Activated naive CD8-positive, alpha-beta T cell (primary cell): ENCODE measurements at regions not wholly inside any gene's neighbourhood (a gene's known extent, or its start where the extent isn't known, plus 50 kb on each side); places are given as distances from the start of the nearest gene placed in this dataset.
"Not testable (repeated sequence)": the region's sequence is repeated elsewhere in the genome, so short reads cannot be mapped to it uniquely, and the experiment has no call there.

Source experiments
- H3K27ac Mint-ChIP-seq: one replicate; pipeline ENCODE4 v1.8.0; 2021; ENCODE audit warnings: mixed read lengths
- H3K27me3 Mint-ChIP-seq: one replicate; pipeline ENCODE4 v1.8.0; 2021; ENCODE audit warnings: mixed read lengths
- H3K36me3 Mint-ChIP-seq: one replicate; pipeline ENCODE4 v1.8.0; 2021; ENCODE audit warnings: mixed read lengths
- H3K4me1 Mint-ChIP-seq: one replicate; pipeline ENCODE4 v1.8.0; 2021; ENCODE audit warnings: low read depth, mixed read lengths
- H3K4me3 Mint-ChIP-seq: one replicate; pipeline ENCODE4 v1.8.0; 2021; ENCODE audit warnings: mild to moderate bottlenecking, mixed read lengths
- H3K9me3 Mint-ChIP-seq: one replicate; pipeline ENCODE4 v1.8.0; 2021; ENCODE audit warnings: low read depth, mixed read lengths

DNA sequence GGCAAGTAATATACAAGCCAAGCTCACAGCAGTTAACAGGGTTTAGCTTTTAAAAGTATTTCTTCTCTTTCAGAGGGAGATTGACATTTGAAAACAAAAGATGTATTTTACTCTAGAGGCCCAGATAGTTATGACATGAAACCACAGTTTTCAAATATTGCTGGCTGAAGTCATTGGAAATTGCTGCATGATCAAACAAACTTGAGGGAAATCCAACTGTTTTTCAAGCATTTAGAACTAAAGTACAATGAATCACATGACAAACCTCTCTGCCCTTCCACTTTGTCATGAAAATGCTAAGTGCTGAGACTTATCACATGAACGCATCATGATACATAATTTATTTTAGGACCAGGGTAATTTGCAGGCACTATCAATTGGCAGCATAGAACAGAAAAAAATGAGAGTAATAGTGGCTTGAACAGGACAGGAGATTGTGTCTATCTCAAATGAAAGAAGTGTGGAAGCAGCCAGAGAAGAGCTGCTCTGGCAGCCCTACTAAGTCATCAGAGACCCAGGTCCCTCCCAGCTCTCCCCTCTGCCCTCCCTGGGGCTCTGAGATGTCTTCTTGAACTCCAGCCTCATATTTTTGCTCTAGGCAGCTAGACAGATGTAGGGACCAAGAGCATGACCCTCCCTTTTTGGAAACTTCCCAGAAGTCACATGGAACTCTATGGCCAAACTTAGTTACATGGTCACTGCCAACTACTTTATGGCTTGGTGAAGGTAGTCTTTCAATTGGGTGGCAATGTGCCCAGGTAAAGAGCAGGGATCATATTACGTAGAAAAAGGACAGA lies 90.1 kb upstream of the PELI2 start:
- Mint-ChIP-seq H3K27ac (no peak overlapping the region), H3K27me3 (peaks cover 16% of the 10 kb centered on the region), H3K36me3 (no peaks in the 10 kb centered on the region)

DNA sequence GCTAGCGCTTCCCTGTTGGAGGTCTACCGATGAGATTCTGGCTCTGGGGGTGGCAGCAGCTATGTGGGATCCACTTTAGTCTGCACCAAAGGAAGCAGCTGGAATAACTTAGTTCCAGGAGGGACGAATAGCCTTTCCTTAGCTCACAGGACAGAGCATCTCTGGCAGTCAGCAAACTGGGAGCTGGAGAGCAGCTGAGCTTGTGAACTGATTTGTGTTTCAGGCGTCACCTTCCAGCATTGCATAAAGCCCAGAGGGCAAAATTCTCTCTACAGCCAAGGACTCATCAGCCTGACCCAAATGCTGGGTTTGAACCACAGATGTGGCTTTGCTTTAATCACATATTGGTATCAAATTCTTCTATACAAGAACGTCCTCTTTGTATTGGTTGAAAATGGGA lies 81.9 kb upstream of the PELI2 start:
- H3K27ac Mint-ChIP-seq, result no peak overlapping the region
- H3K9me3 Mint-ChIP-seq, result no peaks in the 10 kb centered on the region
- peaks cover 17% of the 10 kb centered on the region for H3K27me3 Mint-ChIP-seq
- H3K4me1 Mint-ChIP-seq, result no peaks in the 10 kb centered on the region
- H3K4me3 Mint-ChIP-seq, result no peak overlapping the region
- no peaks in the 10 kb centered on the region for H3K36me3 Mint-ChIP-seq

More for the DNA sequence above, 90.1 kb upstream of the PELI2 start:
- Mint-ChIP-seq H3K4me1 (no peaks in the 10 kb centered on the region), H3K4me3 (no peak overlapping the region), H3K9me3 (no peaks in the 10 kb centered on the region)

DNA sequence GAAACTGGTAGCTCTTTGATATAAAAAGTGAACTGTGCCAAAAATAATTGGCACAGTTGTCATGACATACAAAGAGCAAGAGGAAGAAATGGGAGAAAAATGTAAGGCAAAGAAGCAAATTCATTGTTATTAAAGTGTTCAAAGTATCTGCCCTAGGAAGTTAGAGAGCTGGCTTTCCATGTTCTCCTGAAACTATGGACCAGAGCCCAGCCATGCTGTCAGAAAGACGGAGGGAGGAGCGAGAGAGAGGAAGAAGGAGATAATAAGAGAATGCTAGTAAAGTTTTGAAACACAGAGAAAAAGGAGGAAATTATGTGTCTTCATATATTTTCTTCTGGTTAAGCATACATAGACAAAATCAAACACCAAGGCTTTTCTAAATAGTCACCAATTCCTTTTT lies 78.1 kb upstream of the PELI2 start:
- Mint-ChIP-seq H3K27me3 (peaks cover 18% of the 10 kb centered on the region), H3K9me3 (no peaks in the 10 kb centered on the region), H3K4me1 (no peaks in the 10 kb centered on the region), H3K4me3 (no peak overlapping the region), H3K36me3 (no peaks in the 10 kb centered on the region), H3K27ac (no peak overlapping the region)

GRCh38 chr14:56044196-56044595 lies 74.0 kb upstream of the PELI2 start:
- H3K4me1 Mint-ChIP-seq, result no peaks in the 10 kb centered on the region
- H3K4me3 Mint-ChIP-seq, result no peak overlapping the region
- H3K9me3 Mint-ChIP-seq, result no peaks in the 10 kb centered on the region

DNA sequence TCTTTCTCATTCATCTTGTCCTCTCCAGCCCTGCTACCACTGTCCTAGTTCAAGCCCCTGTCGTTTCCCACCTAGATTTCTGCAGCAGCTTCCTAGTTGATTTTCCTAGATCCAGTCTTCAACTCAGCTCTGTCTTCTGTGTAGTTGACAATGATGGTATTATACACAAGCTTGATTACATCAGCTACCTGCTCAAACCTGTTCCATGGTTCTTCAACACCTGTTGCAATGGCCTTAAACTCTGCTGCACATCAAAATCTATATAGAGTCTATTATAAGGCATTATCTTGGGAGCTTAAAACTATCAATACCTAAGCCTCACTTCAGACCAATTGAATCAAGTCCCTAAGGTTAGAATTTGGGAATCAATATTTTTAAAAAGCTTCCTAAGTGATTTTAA lies 71.7 kb upstream of the PELI2 start:
- Mint-ChIP-seq H3K9me3 (no peaks in the 10 kb centered on the region), H3K4me1 (no peaks in the 10 kb centered on the region), H3K36me3 (no peaks in the 10 kb centered on the region), H3K4me3 (no peak overlapping the region), H3K27ac (no peak overlapping the region), H3K27me3 (peaks cover 8% of the 10 kb centered on the region)

More at GRCh38 chr14:56044196-56044595, 74.0 kb upstream of the PELI2 start:
- no peak overlapping the region for H3K27ac Mint-ChIP-seq
- H3K27me3 Mint-ChIP-seq, result peaks cover 14% of the 10 kb centered on the region
- H3K36me3 Mint-ChIP-seq, result no peaks in the 10 kb centered on the region

GRCh38 chr14:56046996-56047395 lies 71.2 kb upstream of the PELI2 start:
- Mint-ChIP-seq H3K36me3 (no peaks in the 10 kb centered on the region), H3K4me1 (no peaks in the 10 kb centered on the region), H3K9me3 (no peaks in the 10 kb centered on the region), H3K27me3 (peaks cover 7% of the 10 kb centered on the region), H3K4me3 (no peak overlapping the region), H3K27ac (no peak overlapping the region)

DNA sequence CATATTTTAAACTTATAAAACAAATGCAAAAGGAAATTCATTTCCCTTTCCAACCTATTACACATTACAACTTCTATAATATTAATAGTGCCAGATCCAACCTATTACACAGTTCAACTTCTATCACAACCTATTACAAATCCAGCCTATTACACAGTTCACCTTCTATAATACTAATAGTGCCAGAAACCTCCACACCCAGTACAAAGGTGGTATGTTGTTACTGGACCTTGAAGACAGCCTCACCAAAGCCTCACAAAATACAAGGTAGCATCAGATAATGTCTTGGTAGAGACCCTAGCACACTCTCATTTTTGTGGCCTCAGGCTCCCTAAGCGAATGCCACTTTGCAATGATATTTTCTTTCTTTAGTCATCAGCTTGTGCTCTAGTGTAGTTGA lies 68.7 kb upstream of the PELI2 start:
- H3K27me3 Mint-ChIP-seq, result peaks cover under 1% of the 10 kb centered on the region
- H3K4me3 Mint-ChIP-seq, result no peak overlapping the region
- no peaks in the 10 kb centered on the region for H3K4me1 Mint-ChIP-seq
- H3K27ac Mint-ChIP-seq, result no peak overlapping the region
- H3K9me3 Mint-ChIP-seq, result no peaks in the 10 kb centered on the region
- H3K36me3 Mint-ChIP-seq, result no peaks in the 10 kb centered on the region

DNA sequence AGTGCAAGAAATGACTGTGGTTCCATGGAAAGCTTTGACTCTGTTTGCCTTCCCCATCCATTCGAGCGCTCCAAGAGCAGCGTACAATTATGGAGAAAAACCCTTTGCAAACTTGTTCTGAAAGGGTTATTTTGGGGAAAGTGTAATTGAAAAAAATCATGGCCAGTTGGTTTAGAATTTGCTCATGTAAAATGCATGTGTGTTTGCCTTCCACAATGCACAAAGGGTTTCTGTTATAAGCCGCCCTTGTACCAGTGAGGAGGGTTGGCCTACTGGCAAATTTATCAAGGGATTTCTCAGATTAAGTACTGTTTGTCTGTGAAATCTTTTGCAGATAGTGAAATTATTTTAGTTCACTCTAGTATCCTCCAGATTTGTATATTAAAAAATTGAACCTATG lies 62.7 kb upstream of the PELI2 start:
- H3K4me3 Mint-ChIP-seq, result no peak overlapping the region
- H3K27me3 Mint-ChIP-seq, result peaks cover 9% of the 10 kb centered on the region
- no peaks in the 10 kb centered on the region for H3K36me3 Mint-ChIP-seq
- no peaks in the 10 kb centered on the region for H3K9me3 Mint-ChIP-seq
- no peak overlapping the region for H3K27ac Mint-ChIP-seq
- H3K4me1 Mint-ChIP-seq, result no peaks in the 10 kb centered on the region

- H3K9me3 Mint-ChIP-seq, result no peaks in the 10 kb centered on the region
- H3K4me3 Mint-ChIP-seq, result no peak overlapping the region
- H3K27ac Mint-ChIP-seq, result no peak overlapping the region
- H3K27me3 Mint-ChIP-seq, result peaks cover 12% of the 10 kb centered on the region
- no peaks in the 10 kb centered on the region for H3K36me3 Mint-ChIP-seq
- no peaks in the 10 kb centered on the region for H3K4me1 Mint-ChIP-seq
These were observed 62.2 kb upstream of the PELI2 start for GRCh38 chr14:56056031-56056430.

DNA sequence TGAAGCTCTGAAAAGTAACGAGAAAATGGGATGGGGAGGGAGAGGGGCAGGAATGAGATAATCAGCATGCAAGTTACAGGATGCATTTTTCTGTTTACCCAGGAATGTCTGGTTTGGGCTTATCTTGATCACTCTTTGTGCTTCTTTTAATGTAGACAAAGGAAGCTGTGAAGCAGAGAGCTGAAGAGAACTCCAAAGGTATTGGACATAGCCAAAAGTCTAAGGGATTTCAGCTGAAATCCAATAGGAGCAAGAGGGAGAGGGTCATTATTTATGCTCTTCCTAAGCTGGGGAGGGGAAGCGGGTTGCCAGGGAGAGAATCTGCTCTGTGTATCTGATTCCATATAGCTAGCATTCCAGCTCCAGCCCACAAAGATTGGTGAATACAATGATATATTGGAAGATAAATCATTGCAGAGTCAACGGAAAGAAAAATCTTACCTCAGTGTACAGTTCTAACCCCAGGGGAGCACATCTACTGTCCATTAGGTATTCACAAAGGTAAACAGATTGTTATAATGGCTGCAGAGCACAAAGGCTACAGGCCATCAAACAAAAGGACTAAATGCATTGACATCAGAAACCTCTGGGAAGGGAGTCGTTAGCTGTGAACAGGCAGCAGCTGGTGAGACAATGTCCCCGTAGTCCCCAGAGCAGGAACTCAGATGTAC lies 61.0 kb upstream of the PELI2 start:
- Mint-ChIP-seq H3K36me3 (no peaks in the 10 kb centered on the region), H3K4me3 (no peak overlapping the region), H3K27me3 (peaks cover 14% of the 10 kb centered on the region), H3K9me3 (no peaks in the 10 kb centered on the region), H3K4me1 (no peaks in the 10 kb centered on the region), H3K27ac (no peak overlapping the region)

GRCh38 chr14:56057767-56058166 lies 60.4 kb upstream of the PELI2 start:
- no peak overlapping the region for H3K27ac Mint-ChIP-seq
- peaks cover 14% of the 10 kb centered on the region for H3K27me3 Mint-ChIP-seq
- no peaks in the 10 kb centered on the region for H3K9me3 Mint-ChIP-seq
- no peaks in the 10 kb centered on the region for H3K4me1 Mint-ChIP-seq
- no peak overlapping the region for H3K4me3 Mint-ChIP-seq
- no peaks in the 10 kb centered on the region for H3K36me3 Mint-ChIP-seq

DNA sequence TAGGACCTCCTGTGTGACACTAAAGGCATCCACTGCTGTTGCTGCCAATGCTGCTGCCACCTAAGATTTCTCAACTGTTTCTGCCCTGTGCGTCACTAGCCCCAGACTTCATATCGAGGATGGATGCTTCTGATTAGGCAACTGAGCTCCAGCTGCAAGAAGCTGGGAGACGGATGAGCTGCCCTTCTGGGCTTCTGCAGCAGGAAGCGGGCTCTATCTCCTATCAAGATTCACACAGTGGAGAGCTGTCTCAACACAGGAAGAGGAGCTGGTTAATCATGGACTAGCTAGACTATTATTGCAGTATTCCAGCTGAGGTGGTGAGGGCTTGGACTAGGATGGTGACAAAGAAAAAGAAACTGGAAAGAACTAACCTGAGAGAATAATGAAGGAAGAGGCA lies 59.2 kb upstream of the PELI2 start:
- Mint-ChIP-seq H3K9me3 (no peaks in the 10 kb centered on the region), H3K4me1 (no peaks in the 10 kb centered on the region), H3K36me3 (no peaks in the 10 kb centered on the region), H3K27me3 (peaks cover 14% of the 10 kb centered on the region), H3K27ac (no peak overlapping the region), H3K4me3 (no peak overlapping the region)

DNA sequence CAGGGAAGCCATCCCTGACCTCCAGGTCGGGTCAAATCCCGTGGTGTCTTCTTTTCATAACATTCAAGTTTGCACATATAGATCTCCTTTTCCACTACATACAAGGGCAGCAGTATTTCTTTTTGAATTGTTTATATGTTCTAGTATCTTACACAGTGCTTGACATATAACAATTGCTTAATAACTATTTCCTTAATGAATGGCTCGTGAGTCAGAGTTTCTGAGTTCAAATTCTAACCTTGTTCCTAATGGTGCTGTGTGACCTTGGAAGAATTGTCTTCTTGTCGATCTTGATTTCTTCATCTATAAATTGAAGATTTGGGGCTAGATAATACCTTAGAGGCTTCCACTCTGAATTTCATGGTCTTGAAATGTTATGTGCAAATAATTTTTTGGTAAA lies 57.2 kb upstream of the PELI2 start:
- Mint-ChIP-seq H3K9me3 (no peaks in the 10 kb centered on the region), H3K27ac (no peak overlapping the region), H3K27me3 (peaks cover 14% of the 10 kb centered on the region), H3K36me3 (no peaks in the 10 kb centered on the region), H3K4me3 (no peak overlapping the region), H3K4me1 (no peaks in the 10 kb centered on the region)

DNA sequence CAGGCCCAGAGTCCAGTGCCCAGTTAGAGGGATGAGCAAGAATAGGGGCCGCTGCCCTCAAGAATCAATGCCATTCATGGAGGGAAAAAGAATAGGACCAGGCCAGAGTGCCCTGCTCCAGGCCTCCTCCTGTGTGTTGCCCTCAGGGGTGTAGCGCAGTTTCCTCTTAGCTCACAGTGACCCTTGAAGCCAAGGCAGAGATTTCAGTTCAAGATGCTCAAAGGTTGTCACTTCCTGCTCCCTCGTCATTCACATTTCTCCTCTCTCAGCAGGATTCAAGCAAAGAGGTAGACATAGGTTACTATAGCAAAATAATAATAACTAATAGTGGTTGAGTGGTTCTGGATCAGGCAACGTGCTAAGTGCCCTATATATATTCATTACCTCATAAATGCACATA lies 55.1 kb upstream of the PELI2 start:
- Mint-ChIP-seq H3K4me1 (no peaks in the 10 kb centered on the region), H3K27ac (no peak overlapping the region), H3K4me3 (no peak overlapping the region), H3K9me3 (no peaks in the 10 kb centered on the region), H3K27me3 (peaks cover 14% of the 10 kb centered on the region), H3K36me3 (no peaks in the 10 kb centered on the region)

DNA sequence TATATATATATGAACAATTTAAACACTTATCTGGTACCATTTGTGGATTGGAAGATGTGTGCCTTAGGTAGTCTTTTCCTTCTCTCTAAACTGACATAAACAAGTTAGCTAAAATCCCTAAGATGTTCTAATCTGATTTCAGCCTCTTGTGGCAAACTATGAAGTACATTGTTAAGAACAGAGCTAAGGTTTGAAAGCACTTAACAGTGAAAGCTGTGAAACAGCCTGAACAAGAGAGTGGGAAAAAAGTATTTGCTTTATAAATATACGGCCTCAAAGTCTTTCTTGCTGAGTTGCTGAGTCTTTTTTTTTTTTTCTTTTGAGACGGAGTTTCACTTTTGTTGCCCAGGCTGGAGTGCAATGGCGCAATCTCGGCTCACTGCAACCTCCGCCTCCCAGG lies 53.7 kb upstream of the PELI2 start:
- Mint-ChIP-seq H3K27me3 (peaks cover 9% of the 10 kb centered on the region), H3K36me3 (no peaks in the 10 kb centered on the region), H3K4me3 (no peak overlapping the region), H3K4me1 (no peaks in the 10 kb centered on the region), H3K9me3 (no peaks in the 10 kb centered on the region), H3K27ac (no peak overlapping the region)

DNA sequence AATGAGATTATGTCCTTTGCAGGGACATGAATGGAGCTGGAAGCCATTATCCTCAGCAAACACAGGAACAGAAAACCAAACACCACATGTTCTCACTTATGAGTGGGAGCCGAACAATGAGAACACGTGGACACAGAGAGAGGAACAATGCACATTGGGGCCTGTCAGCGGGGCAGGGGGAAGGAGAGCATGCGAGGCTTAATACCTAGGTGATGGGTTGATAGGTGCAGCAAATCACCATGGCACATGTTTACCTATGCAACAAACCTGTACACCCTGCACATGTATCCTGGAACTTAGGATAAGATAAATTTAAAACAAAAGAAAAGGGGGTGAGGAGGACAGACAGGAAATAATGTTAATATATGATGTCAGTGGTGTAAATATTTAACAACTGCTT lies 53.0 kb upstream of the PELI2 start:
- H3K36me3 Mint-ChIP-seq, H3K4me3 Mint-ChIP-seq, H3K27me3 Mint-ChIP-seq, H3K27ac Mint-ChIP-seq, H3K9me3 Mint-ChIP-seq, H3K4me1 Mint-ChIP-seq: not testable (repeated sequence)
